Mucosa of gallbladder (tissue), 1 donor: ENCODE measurements at regions not wholly inside any gene's neighbourhood (a gene's known extent, or its start where the extent isn't known, plus 50 kb on each side); places are given as distances from the start of the nearest gene placed in this dataset.
"Not testable (repeated sequence)": the region's sequence is repeated elsewhere in the genome, so short reads cannot be mapped to it uniquely, and the experiment has no call there.

ENCODE experiments used
- DNase-seq: peaks from one replicate; pipeline ENCODE4 v3.0.0-alpha.2; 2020; ENCODE audit warnings: low spot score
- donor health status: DM: no; HTN: no; CAD: no.

- DNase-seq = no peak
Measured at GRCh38 chr1:95893921-95894320, 659.9 kb downstream of the RWDD3 start.

- no peak for DNase-seq
Measured at GRCh38 chr1:95903060-95903459, 669.0 kb downstream of the RWDD3 start.

- DNase-seq = no peak
Measured at GRCh38 chr1:95905818-95906395, 671.9 kb downstream of the RWDD3 start.

- not testable (repeated sequence) for DNase-seq
Measured at GRCh38 chr1:95911739-95912138, 677.7 kb downstream of the RWDD3 start.

- no peak for DNase-seq
Measured at GRCh38 chr1:95916616-95917015, 682.6 kb downstream of the RWDD3 start.

- no peak for DNase-seq
Measured at GRCh38 chr1:95924684-95925083, 690.7 kb downstream of the RWDD3 start.

- DNase-seq = no peak
Measured at GRCh38 chr1:95926331-95926730, 692.3 kb downstream of the RWDD3 start.

- no peak for DNase-seq
Measured at GRCh38 chr1:95927061-95927460, 693.1 kb downstream of the RWDD3 start.

GRCh38 chr1:95935719-95936118 lies 701.7 kb downstream of the RWDD3 start:
- no peak for DNase-seq

GRCh38 chr1:95941121-95941798 lies 707.2 kb downstream of the RWDD3 start:
- no peak for DNase-seq

- no peak for DNase-seq
Measured at GRCh38 chr1:95948023-95948422, 714.0 kb downstream of the RWDD3 start.

GRCh38 chr1:95951371-95952102 lies 717.5 kb downstream of the RWDD3 start:
- no peak for DNase-seq

- DNase-seq = peak; percentile 37
Measured at GRCh38 chr1:95953015-95953414, 719.0 kb downstream of the RWDD3 start.

GRCh38 chr1:95954585-95954984 lies 720.6 kb downstream of the RWDD3 start:
- no peak for DNase-seq

GRCh38 chr1:95956215-95956614 lies 722.2 kb downstream of the RWDD3 start:
- DNase-seq = no peak

- DNase-seq = no peak
Measured at GRCh38 chr1:95957748-95958147, 723.7 kb downstream of the RWDD3 start.

GRCh38 chr1:95966866-95967265 lies 732.9 kb downstream of the RWDD3 start:
- no peak for DNase-seq

- DNase-seq = no peak
Measured at GRCh38 chr1:95974586-95974985, 740.6 kb downstream of the RWDD3 start.

GRCh38 chr1:95982711-95983110 lies 738.9 kb upstream of the PTBP2 start:
- no peak for DNase-seq

- no peak for DNase-seq
Measured at GRCh38 chr1:95983831-95984230, 737.8 kb upstream of the PTBP2 start.

- DNase-seq = no peak
Measured at GRCh38 chr1:95984798-95985374, 736.7 kb upstream of the PTBP2 start.

- no peak for DNase-seq
Measured at GRCh38 chr1:95990033-95990432, 731.6 kb upstream of the PTBP2 start.
